Prostate gland (tissue), 2 donors: ENCODE measurements at regions not wholly inside any gene's neighbourhood (a gene's known extent, or its start where the extent isn't known, plus 50 kb on each side); places are given as distances from the start of the nearest gene placed in this dataset.

Experiments
- DNase-seq: peaks from one replicate; pipeline ENCODE4 v3.0.0-alpha.2; 2019; ENCODE audit warnings: low spot score
- H3K27ac ChIP-seq, 2 donors: fragments of 200-600 bp; sonication (generic); 2 replicates each; pipeline ENCODE4 v1.5.1; 2017 to 2019
- H3K27me3 ChIP-seq: fragments of 200-600 bp; sonication (generic); replicated peaks from 2 replicates; pipeline ENCODE4 v1.5.1; 2019; ENCODE audit not compliant: insufficient read depth
- H3K36me3 ChIP-seq, 2 donors: fragments of 200-600 bp; sonication (generic); 1 replicate in 1 of 2; 2 replicates in 1 of 2; pipeline versions ENCODE4 v1.5.1 to v1.8.1; 2017 to 2019
- H3K4me1 ChIP-seq: fragments of 200-600 bp; sonication (generic); replicated peaks from 2 replicates; pipeline ENCODE4 v1.5.1; 2019
- H3K4me3 ChIP-seq, 2 donors: fragments of 200-600 bp; sonication (generic); 2 replicates each; pipeline ENCODE4 v1.5.1; 2017 to 2019
- H3K9me3 ChIP-seq: fragments of 200-600 bp; sonication (generic); 2 replicates; pipeline ENCODE4 v1.5.1; 2017
- CTCF ChIP-seq, 4 experiments: fragments of 200-600 bp in 2 of 4; fragments of 450-650 bp in 2 of 4; sonication (generic) in 2 of 4; IDR thresholded peaks; 1 replicate in 3 of 4; 2 replicates in 1 of 4; pipeline ENCODE4 v1.5.1; 2016 to 2019; ENCODE audit warnings: antibody characterized with exemption in 4 of 4, mild to moderate bottlenecking in 2 of 4, moderate library complexity in 2 of 4
- POLR2A ChIP-seq: fragments of 450-650 bp; IDR thresholded peaks from one replicate; pipeline ENCODE4 v1.6.1; 2016; ENCODE audit warnings: antibody characterized with exemption, mild to moderate bottlenecking
- POLR2AphosphoS5 ChIP-seq: sonication (generic); formaldehyde crosslinking; IDR thresholded peaks from one replicate; pipeline ENCODE4 v1.6.1; 2017; ENCODE audit warnings: antibody characterized with exemption
- WGBS: methylation state at CpG from one replicate; pipeline ENCODE4 v1.1.5; 2018; 5-methylcytosine and 5-hydroxymethylcytosine counted together
- intact Hi-C: fragments of 100-400 bp; cut with DNase I; formaldehyde crosslinking; loops from one replicate; pipeline ENCODE4 v1.14.2; 2022

- Histone ChIP-seq H3K4me3 (no peak overlapping the region), H3K27ac (no peak overlapping the region), H3K27me3 (no peaks in the 10 kb centered on the region), H3K36me3 (no peaks in the 10 kb centered on the region), H3K9me3 (no peaks in the 10 kb centered on the region), H3K4me1 (no peaks in the 10 kb centered on the region)
- no peak for TF ChIP-seq CTCF (IDR thresholded peaks at IDR 0.05)
- TF ChIP-seq POLR2AphosphoS5 = no peak
- TF ChIP-seq POLR2A = no peak
- no peak for DNase-seq
- intact Hi-C loops = no loop called here
- WGBS = 100% methylated on average over 1 of the region's 1 CpG
These were observed 892.2 kb upstream of the AMELY start for GRCh38 chrY:7803737-7804136.

- DNase-seq = no peak
- H3K27me3 ChIP-seq = no peaks in the 10 kb centered on the region
- H3K36me3 ChIP-seq = no peaks in the 10 kb centered on the region
- H3K9me3 ChIP-seq = no peaks in the 10 kb centered on the region
- no peaks in the 10 kb centered on the region for H3K4me1 ChIP-seq
- H3K27ac ChIP-seq = no peak overlapping the region
- no peak for TF ChIP-seq POLR2AphosphoS5
- no peak for TF ChIP-seq POLR2A
- TF ChIP-seq CTCF (IDR thresholded peaks at IDR 0.05) = no peak
- H3K4me3 ChIP-seq = no peak overlapping the region
- intact Hi-C loops = no loop called here
These were observed 884.6 kb upstream of the AMELY start for GRCh38 chrY:7796128-7796527.

- TF ChIP-seq POLR2A (no peak), POLR2AphosphoS5 (peak; percentile 76)
- H3K4me1 ChIP-seq = no peaks in the 10 kb centered on the region
- DNase-seq = peak; percentile 63
- H3K4me3 ChIP-seq = no peak overlapping the region
- WGBS = 5% methylated on average over 1 of the region's 1 CpG
- no peaks in the 10 kb centered on the region for H3K9me3 ChIP-seq
- no peaks in the 10 kb centered on the region for H3K27me3 ChIP-seq
- H3K27ac ChIP-seq = peak overlapping the region in 1 of 2 donors; percentile 35
- intact Hi-C loops = no loop called here
- no peaks in the 10 kb centered on the region for H3K36me3 ChIP-seq
These were observed 882.9 kb upstream of the AMELY start for GRCh38 chrY:7794441-7794840.

GRCh38 chrY:7793989-7794388, 882.4 kb upstream of the AMELY start:
- H3K27me3 ChIP-seq = no peaks in the 10 kb centered on the region
- H3K4me1 ChIP-seq = no peaks in the 10 kb centered on the region
- H3K27ac ChIP-seq = no peak overlapping the region
- no peaks in the 10 kb centered on the region for H3K36me3 ChIP-seq
- no peak overlapping the region for H3K4me3 ChIP-seq
- intact Hi-C loops = no loop called here
- WGBS = 77% methylated on average over 2 of the region's 2 CpGs
- TF ChIP-seq POLR2A = no peak
- no peak for TF ChIP-seq CTCF (IDR thresholded peaks at IDR 0.05)
- TF ChIP-seq POLR2AphosphoS5 = no peak
- no peaks in the 10 kb centered on the region for H3K9me3 ChIP-seq
- no peak for DNase-seq

- intact Hi-C loops = no loop called here
- DNase-seq = no peak
- no peaks in the 10 kb centered on the region for H3K4me1 ChIP-seq
- no peak overlapping the region for H3K27ac ChIP-seq
- H3K36me3 ChIP-seq = no peaks in the 10 kb centered on the region
- no peak overlapping the region for H3K4me3 ChIP-seq
- no peaks in the 10 kb centered on the region for H3K9me3 ChIP-seq
- no peaks in the 10 kb centered on the region for H3K27me3 ChIP-seq
- 68% methylated on average over 2 of the region's 2 CpGs for WGBS
- TF ChIP-seq POLR2A = no peak
- TF ChIP-seq POLR2AphosphoS5 = no peak
- TF ChIP-seq CTCF (IDR thresholded peaks at IDR 0.05) = no peak
These were observed 880.9 kb upstream of the AMELY start for GRCh38 chrY:7792431-7792830.
